Natural killer cell treated with Interleukin-12 subunit alpha and Interleukin-12 subunit beta and Interleukin-15 and Interleukin-18, amount 100 ng/mL, for 72 hours (primary cell): ENCODE measurements at regions not wholly inside any gene's neighbourhood (a gene's known extent, or its start where the extent isn't known, plus 50 kb on each side); places are given as distances from the start of the nearest gene placed in this dataset.

ENCODE experiments used
- ATAC-seq, 2 donors: fragments of 150-1000 bp; cut with Tn5 transposase in 1 of 2; sonication (Bioruptor Pico), chemical (Tn5 transposase) in 1 of 2; 2 replicates each; pipeline ENCODE4 v1.10.0; 2021
- DNase-seq: peaks from one replicate; pipeline ENCODE4 v3.0.0; 2022; ENCODE audit warnings: low spot score
- H3K27ac Mint-ChIP-seq, 2 donors: 1 replicate in 1 of 2; 2 replicates in 1 of 2; pipeline ENCODE4 v1.8.0; 2022; ENCODE audit warnings: mixed read lengths in 2 of 2, mild to moderate bottlenecking in 1 of 2, moderate library complexity in 1 of 2
- H3K27me3 Mint-ChIP-seq, 2 donors: 1 replicate in 1 of 2; 2 replicates in 1 of 2; pipeline ENCODE4 v1.8.0; 2022; ENCODE audit warnings: mixed read lengths in 2 of 2
- H3K36me3 Mint-ChIP-seq: one replicate; pipeline ENCODE4 v1.8.0; 2022; ENCODE audit warnings: mixed read lengths
- H3K4me1 Mint-ChIP-seq, 2 donors: 1 replicate in 1 of 2; 2 replicates in 1 of 2; pipeline ENCODE4 v1.8.0; 2022; ENCODE audit warnings: low read depth in 2 of 2, mixed read lengths in 2 of 2, mild to moderate bottlenecking in 1 of 2
- H3K4me3 Mint-ChIP-seq: one replicate; pipeline ENCODE4 v1.8.0; 2022; ENCODE audit warnings: mixed read lengths
- H3K9me3 Mint-ChIP-seq: 2 replicates; pipeline ENCODE4 v1.8.0; 2022; ENCODE audit warnings: mixed read lengths

- Mint-ChIP-seq H3K4me3 (no peak overlapping the region), H3K9me3 (peaks cover 3% of the 10 kb centered on the region), H3K27ac (no peak overlapping the region), H3K36me3 (no peaks in the 10 kb centered on the region), H3K27me3 (no peaks in the 10 kb centered on the region), H3K4me1 (no peaks in the 10 kb centered on the region)
- DNase-seq, result no peak
- ATAC-seq, result no peak
Measured at GRCh38 chr18:28494151-28494550, 317.2 kb upstream of the CDH2 start.

GRCh38 chr18:28485918-28486317, 309.0 kb upstream of the CDH2 start:
- H3K27ac Mint-ChIP-seq, result peak overlapping the region; percentile 5 to 41
- DNase-seq (no peak), ATAC-seq (no peak)
- H3K4me3 Mint-ChIP-seq, result peak overlapping the region; percentile 31
- H3K36me3 Mint-ChIP-seq, result no peaks in the 10 kb centered on the region
- no peaks in the 10 kb centered on the region for H3K27me3 Mint-ChIP-seq
- H3K9me3 Mint-ChIP-seq, result peaks cover 3% of the 10 kb centered on the region
- peaks cover 4 to 12% of the 10 kb centered on the region in 2 donors for H3K4me1 Mint-ChIP-seq

- Mint-ChIP-seq H3K36me3 (no peaks in the 10 kb centered on the region), H3K27ac (peak overlapping the region; percentile 5 to 41), H3K4me1 (peaks cover 4 to 12% of the 10 kb centered on the region in 2 donors), H3K27me3 (no peaks in the 10 kb centered on the region), H3K9me3 (peaks cover 3% of the 10 kb centered on the region), H3K4me3 (peak overlapping the region; percentile 31)
- DNase-seq, result no peak
- no peak for ATAC-seq
Measured at GRCh38 chr18:28485210-28485801, 308.4 kb upstream of the CDH2 start.

GRCh38 chr18:28478531-28478930, 301.6 kb upstream of the CDH2 start:
- no peak for ATAC-seq
- H3K27me3 Mint-ChIP-seq, result no peaks in the 10 kb centered on the region
- H3K4me3 Mint-ChIP-seq, result no peak overlapping the region
- no peak overlapping the region for H3K27ac Mint-ChIP-seq
- H3K36me3 Mint-ChIP-seq, result no peaks in the 10 kb centered on the region
- peaks cover 7% of the 10 kb centered on the region for H3K9me3 Mint-ChIP-seq
- H3K4me1 Mint-ChIP-seq, result peaks cover 0 to 3% of the 10 kb centered on the region in 2 donors
- no peak for DNase-seq

GRCh38 chr18:28476302-28476701, 299.4 kb upstream of the CDH2 start:
- peaks cover 6% of the 10 kb centered on the region for H3K36me3 Mint-ChIP-seq
- peaks cover 12% of the 10 kb centered on the region for H3K9me3 Mint-ChIP-seq
- H3K4me3 Mint-ChIP-seq, result no peak overlapping the region
- peaks cover 0 to 9% of the 10 kb centered on the region in 2 donors for H3K4me1 Mint-ChIP-seq
- no peak for DNase-seq
- no peak overlapping the region for H3K27ac Mint-ChIP-seq
- H3K27me3 Mint-ChIP-seq, result no peaks in the 10 kb centered on the region
- ATAC-seq, result no peak

- peak; percentile 44 to 74 for ATAC-seq
- H3K4me1 Mint-ChIP-seq, result peaks cover 7 to 9% of the 10 kb centered on the region in 2 donors
- peaks cover 5% of the 10 kb centered on the region for H3K9me3 Mint-ChIP-seq
- no peak for DNase-seq
- H3K27ac Mint-ChIP-seq, result no peak overlapping the region
- H3K27me3 Mint-ChIP-seq, result no peaks in the 10 kb centered on the region
- H3K36me3 Mint-ChIP-seq, result peaks cover 11% of the 10 kb centered on the region
- no peak overlapping the region for H3K4me3 Mint-ChIP-seq
Measured at GRCh38 chr18:28469946-28470345, 293.0 kb upstream of the CDH2 start.

- Mint-ChIP-seq H3K9me3 (peaks cover 5% of the 10 kb centered on the region), H3K4me3 (no peak overlapping the region), H3K27me3 (no peaks in the 10 kb centered on the region), H3K36me3 (peaks cover 11% of the 10 kb centered on the region), H3K4me1 (peaks cover 7 to 9% of the 10 kb centered on the region in 2 donors), H3K27ac (no peak overlapping the region)
- no peak for DNase-seq
- no peak for ATAC-seq
Measured at GRCh38 chr18:28468901-28469300, 292.0 kb upstream of the CDH2 start.

- H3K27me3 Mint-ChIP-seq, result no peaks in the 10 kb centered on the region
- peaks cover 3 to 7% of the 10 kb centered on the region in 2 donors for H3K4me1 Mint-ChIP-seq
- peaks cover 4% of the 10 kb centered on the region for H3K9me3 Mint-ChIP-seq
- H3K4me3 Mint-ChIP-seq, result no peak overlapping the region
- DNase-seq (no peak), ATAC-seq (no peak)
- no peak overlapping the region for H3K27ac Mint-ChIP-seq
- peaks cover 5% of the 10 kb centered on the region for H3K36me3 Mint-ChIP-seq
Measured at GRCh38 chr18:28466204-28466603, 289.3 kb upstream of the CDH2 start.

GRCh38 chr18:28459587-28459986, 282.7 kb upstream of the CDH2 start:
- no peak overlapping the region for H3K4me3 Mint-ChIP-seq
- H3K9me3 Mint-ChIP-seq, result peaks cover 9% of the 10 kb centered on the region
- no peaks in the 10 kb centered on the region for H3K27me3 Mint-ChIP-seq
- DNase-seq (no peak), ATAC-seq (no peak)
- no peaks in the 10 kb centered on the region for H3K4me1 Mint-ChIP-seq
- H3K27ac Mint-ChIP-seq, result no peak overlapping the region
- no peaks in the 10 kb centered on the region for H3K36me3 Mint-ChIP-seq

- H3K4me3 Mint-ChIP-seq, result no peak overlapping the region
- H3K36me3 Mint-ChIP-seq, result no peaks in the 10 kb centered on the region
- H3K27me3 Mint-ChIP-seq, result no peaks in the 10 kb centered on the region
- ATAC-seq, result no peak
- H3K4me1 Mint-ChIP-seq, result no peaks in the 10 kb centered on the region
- H3K9me3 Mint-ChIP-seq, result peaks cover 11% of the 10 kb centered on the region
- no peak overlapping the region for H3K27ac Mint-ChIP-seq
- no peak for DNase-seq
Measured at GRCh38 chr18:28458751-28459150, 281.8 kb upstream of the CDH2 start.

- Mint-ChIP-seq H3K27me3 (no peaks in the 10 kb centered on the region), H3K27ac (no peak overlapping the region), H3K4me1 (no peaks in the 10 kb centered on the region), H3K36me3 (no peaks in the 10 kb centered on the region), H3K9me3 (peaks cover 7% of the 10 kb centered on the region), H3K4me3 (no peak overlapping the region)
- no peak for DNase-seq
- ATAC-seq, result no peak
Measured at GRCh38 chr18:28457784-28458183, 280.9 kb upstream of the CDH2 start.

GRCh38 chr18:28455971-28456370, 279.0 kb upstream of the CDH2 start:
- H3K9me3 Mint-ChIP-seq, result peaks cover 11% of the 10 kb centered on the region
- no peaks in the 10 kb centered on the region for H3K27me3 Mint-ChIP-seq
- no peaks in the 10 kb centered on the region for H3K4me1 Mint-ChIP-seq
- ATAC-seq, result no peak
- H3K4me3 Mint-ChIP-seq, result no peak overlapping the region
- no peak for DNase-seq
- no peak overlapping the region for H3K27ac Mint-ChIP-seq
- H3K36me3 Mint-ChIP-seq, result no peaks in the 10 kb centered on the region

GRCh38 chr18:28439870-28440269, 262.9 kb upstream of the CDH2 start:
- no peaks in the 10 kb centered on the region for H3K4me1 Mint-ChIP-seq
- no peak overlapping the region for H3K27ac Mint-ChIP-seq
- H3K36me3 Mint-ChIP-seq, result no peaks in the 10 kb centered on the region
- H3K9me3 Mint-ChIP-seq, result peaks cover 6% of the 10 kb centered on the region
- no peaks in the 10 kb centered on the region for H3K27me3 Mint-ChIP-seq
- DNase-seq, result no peak
- no peak for ATAC-seq
- no peak overlapping the region for H3K4me3 Mint-ChIP-seq

GRCh38 chr18:28438381-28438780, 261.5 kb upstream of the CDH2 start:
- Mint-ChIP-seq H3K4me3 (no peak overlapping the region), H3K36me3 (no peaks in the 10 kb centered on the region), H3K4me1 (no peaks in the 10 kb centered on the region), H3K27me3 (no peaks in the 10 kb centered on the region), H3K9me3 (peaks cover 6% of the 10 kb centered on the region), H3K27ac (no peak overlapping the region)
- no peak for DNase-seq
- no peak for ATAC-seq

- no peak for ATAC-seq
- H3K27me3 Mint-ChIP-seq, result no peaks in the 10 kb centered on the region
Measured at GRCh38 chr18:28432339-28432738, 255.4 kb upstream of the CDH2 start.

More at GRCh38 chr18:28432339-28432738, 255.4 kb upstream of the CDH2 start:
- H3K4me3 Mint-ChIP-seq, result no peak overlapping the region
- H3K36me3 Mint-ChIP-seq, result no peaks in the 10 kb centered on the region
- no peaks in the 10 kb centered on the region for H3K4me1 Mint-ChIP-seq
- H3K9me3 Mint-ChIP-seq, result peaks cover 9% of the 10 kb centered on the region
- no peak overlapping the region for H3K27ac Mint-ChIP-seq
- DNase-seq, result no peak
